GM12865 (cell line): ENCODE measurements at regions not wholly inside any gene's neighbourhood (a gene's known extent, or its start where the extent isn't known, plus 50 kb on each side); places are given as distances from the start of the nearest gene placed in this dataset.

ENCODE experiments used
- DNase-seq: peaks from one replicate; pipeline ENCODE4 v3.0.0; 2010; ENCODE audit warnings: low read depth
- H3K4me3 ChIP-seq: 2 replicates; pipeline ENCODE4 v1.5.1; 2011; ENCODE audit warnings: mild to moderate bottlenecking, low read depth, low read length, control low read depth
- CTCF ChIP-seq: IDR thresholded peaks from 2 replicates; pipeline ENCODE4 v1.5.1; 2011; ENCODE audit warnings: low read length, control low read depth, low read depth, inconsistent platforms; ENCODE audit not compliant: insufficient read depth; ENCODE audit errors: missing control alignments

DNA sequence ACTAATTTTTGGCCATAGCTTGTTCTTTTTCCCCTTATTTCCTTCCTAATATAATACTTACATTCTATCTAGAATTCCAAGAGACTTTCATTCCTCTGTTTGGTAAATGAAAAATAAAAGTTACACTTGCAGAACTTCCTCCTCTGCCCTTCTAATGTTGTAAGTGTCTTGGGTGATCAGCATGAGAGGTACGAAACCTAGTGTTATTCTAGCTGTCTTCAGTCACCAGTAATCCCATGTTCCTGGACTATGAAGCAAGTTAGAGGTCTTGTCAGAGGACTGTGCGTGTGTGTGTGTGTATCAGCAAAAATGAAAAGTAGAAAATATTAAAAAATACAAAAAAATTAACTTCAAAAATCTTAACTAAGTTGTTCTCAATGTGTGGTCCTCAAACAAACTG is 307.0 kb downstream of the SPRY2 start:
- no peak overlapping the region for H3K4me3 ChIP-seq
- TF ChIP-seq CTCF: no peak
- no peak for DNase-seq

DNA sequence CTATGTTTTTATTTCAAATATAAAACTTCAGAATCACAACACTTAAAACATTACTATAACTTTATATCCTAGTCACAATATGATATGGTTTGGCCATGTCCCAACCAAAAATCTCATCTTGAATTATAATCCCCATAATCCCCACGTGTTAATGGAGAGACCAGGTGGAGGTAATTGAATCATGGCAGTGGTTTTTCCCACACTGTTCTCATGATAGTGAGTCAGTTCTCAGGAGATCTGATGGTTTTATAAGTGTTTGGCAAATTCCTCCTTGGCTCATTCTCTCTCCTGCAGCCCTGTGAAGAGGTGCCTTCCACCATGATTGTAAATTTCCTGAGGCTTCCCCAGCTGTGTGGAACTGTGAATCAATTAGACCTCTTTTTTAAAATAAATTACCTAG is 307.6 kb downstream of the SPRY2 start:
- no peak for TF ChIP-seq CTCF
- DNase-seq: no peak
- H3K4me3 ChIP-seq: no peak overlapping the region

GRCh38 chr13:80030491-80030890 is 310.4 kb downstream of the SPRY2 start:
- no peak overlapping the region for H3K4me3 ChIP-seq
- no peak for TF ChIP-seq CTCF
- peak; percentile 13 for DNase-seq

DNA sequence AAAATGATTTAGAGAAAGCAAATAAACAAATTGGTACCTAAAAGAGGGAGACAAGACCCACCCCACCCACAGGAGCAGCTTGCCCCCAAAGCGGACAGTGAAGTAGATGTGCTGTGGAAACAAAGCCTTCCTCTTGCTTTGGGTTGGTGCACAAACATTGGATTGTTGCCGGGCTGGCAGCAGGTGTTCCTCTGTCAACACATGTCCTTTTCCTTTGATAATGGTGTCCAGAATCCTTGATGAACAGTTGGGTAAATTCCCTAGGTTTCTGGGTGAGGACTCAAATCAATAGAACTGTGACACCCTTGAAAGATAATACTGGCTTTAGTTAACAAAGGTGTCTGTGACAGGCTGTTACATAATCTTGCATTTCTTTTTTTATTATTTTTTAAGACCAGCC is 311.8 kb downstream of the SPRY2 start:
- no peak for DNase-seq
- H3K4me3 ChIP-seq: no peak overlapping the region
- TF ChIP-seq CTCF: no peak

DNA sequence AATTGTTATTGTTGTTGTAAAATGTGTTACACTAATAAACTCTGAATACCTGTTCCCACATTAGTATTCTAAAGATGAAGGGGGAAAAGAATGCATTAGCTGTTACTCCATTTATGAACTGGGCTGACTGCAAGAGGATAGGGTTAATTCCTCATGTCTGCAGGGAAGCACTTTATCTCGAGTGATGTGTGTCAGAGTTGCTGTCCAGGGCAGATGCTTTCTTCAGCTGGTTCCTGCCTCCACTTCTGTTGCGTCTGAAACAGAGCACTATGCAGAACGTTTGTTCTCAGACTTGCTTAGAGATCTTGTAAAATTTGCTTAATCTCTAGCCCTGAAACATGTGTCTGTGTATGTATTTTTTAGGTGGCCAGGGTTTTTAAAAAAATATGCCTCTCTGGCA is 318.8 kb downstream of the SPRY2 start:
- no peak overlapping the region for H3K4me3 ChIP-seq
- no peak for DNase-seq
- no peak for TF ChIP-seq CTCF

- H3K4me3 ChIP-seq: no peak overlapping the region
- peak; percentile 8 for DNase-seq
- TF ChIP-seq CTCF: no peak
Observed at GRCh38 chr13:80012251-80012650, 328.7 kb downstream of the SPRY2 start.

GRCh38 chr13:80011448-80012212 is 329.3 kb downstream of the SPRY2 start:
- no peak for DNase-seq
- TF ChIP-seq CTCF: no peak
- H3K4me3 ChIP-seq: no peak overlapping the region
